ENCODE measurements at regions not wholly inside any gene's neighbourhood (a gene's known extent, or its start where the extent isn't known, plus 50 kb on each side); places are given as distances from the start of the nearest gene placed in this dataset.

GRCh38 chr11:134702827-134703226 lies 290.8 kb upstream of the B3GAT1 start:
- Mint-ChIP-seq H3K36me3 (ENCODE audit: low read depth) (no peaks in the 10 kb centered on the region), H3K4me3 (no peak overlapping the region), H3K27me3 (peaks cover 7% of the 10 kb centered on the region), H3K4me1 (no peaks in the 10 kb centered on the region), H3K27ac (no peak overlapping the region), H3K9me3 (no peaks in the 10 kb centered on the region)
- intact Hi-C loops (cut with micrococcal nuclease) = no loop called here
- ChIA-PET CTCF (no interaction called here), POLR2A (no interaction called here)
- ATAC-seq (ENCODE audit: low read depth) (no peak), DNase-seq (no peak)
- TF ChIP-seq CTCF (IDR thresholded peaks at IDR 0.05) = no peak

- CTCF ChIA-PET = no interaction called here
- ATAC-seq (ENCODE audit: low read depth) = no peak
- Mint-ChIP-seq H3K4me3 (no peak overlapping the region), H3K4me1 (no peaks in the 10 kb centered on the region), H3K27me3 (peaks cover 2% of the 10 kb centered on the region), H3K36me3 (ENCODE audit: low read depth) (no peaks in the 10 kb centered on the region), H3K9me3 (no peaks in the 10 kb centered on the region), H3K27ac (no peak overlapping the region)
- intact Hi-C loops (cut with micrococcal nuclease) = no loop called here
- TF ChIP-seq CTCF (IDR thresholded peaks at IDR 0.05) = no peak
- DNase-seq = no peak
- POLR2A ChIA-PET = no interaction called here
Measured at GRCh38 chr11:134701564-134702165, 289.6 kb upstream of the B3GAT1 start.

- intact Hi-C loops (cut with micrococcal nuclease) = no loop called here
- no peak overlapping the region for H3K4me3 Mint-ChIP-seq
- no peaks in the 10 kb centered on the region for H3K36me3 Mint-ChIP-seq (ENCODE audit: low read depth)
- H3K27me3 Mint-ChIP-seq = peaks cover 2% of the 10 kb centered on the region
- H3K27ac Mint-ChIP-seq = no peak overlapping the region
- ChIA-PET POLR2A (no interaction called here), CTCF (no interaction called here)
- TF ChIP-seq CTCF (IDR thresholded peaks at IDR 0.05) = no peak
- DNase-seq (no peak), ATAC-seq (ENCODE audit: low read depth) (no peak)
- H3K9me3 Mint-ChIP-seq = no peaks in the 10 kb centered on the region
- no peaks in the 10 kb centered on the region for H3K4me1 Mint-ChIP-seq
Measured at GRCh38 chr11:134700101-134700640, 288.1 kb upstream of the B3GAT1 start.

- intact Hi-C loops (cut with micrococcal nuclease) = no loop called here
- H3K27me3 Mint-ChIP-seq = peaks cover 1% of the 10 kb centered on the region
- H3K36me3 Mint-ChIP-seq (ENCODE audit: low read depth) = no peaks in the 10 kb centered on the region
- POLR2A ChIA-PET = no interaction called here
- H3K9me3 Mint-ChIP-seq = no peaks in the 10 kb centered on the region
- DNase-seq (no peak), ATAC-seq (ENCODE audit: low read depth) (no peak)
- no peak overlapping the region for H3K4me3 Mint-ChIP-seq
- H3K4me1 Mint-ChIP-seq = no peaks in the 10 kb centered on the region
- no peak for TF ChIP-seq CTCF (IDR thresholded peaks at IDR 0.05)
- CTCF ChIA-PET = no interaction called here
- H3K27ac Mint-ChIP-seq = no peak overlapping the region
Measured at GRCh38 chr11:134696455-134696854, 284.4 kb upstream of the B3GAT1 start.

- H3K36me3 Mint-ChIP-seq (ENCODE audit: low read depth) = no peaks in the 10 kb centered on the region
- ATAC-seq (ENCODE audit: low read depth) = no peak
- H3K27me3 Mint-ChIP-seq = peaks cover 2% of the 10 kb centered on the region
Measured at GRCh38 chr11:134691985-134692384, 279.9 kb upstream of the B3GAT1 start.

More at GRCh38 chr11:134691985-134692384, 279.9 kb upstream of the B3GAT1 start:
- CTCF ChIA-PET = no interaction called here
- Mint-ChIP-seq H3K4me3 (no peak overlapping the region), H3K9me3 (no peaks in the 10 kb centered on the region), H3K27ac (no peak overlapping the region), H3K4me1 (no peaks in the 10 kb centered on the region)
- POLR2A ChIA-PET = no interaction called here
- TF ChIP-seq CTCF (IDR thresholded peaks at IDR 0.05) = no peak
- intact Hi-C loops (cut with micrococcal nuclease) = no loop called here
- no peak for DNase-seq
